H1 (cell line): ENCODE measurements at regions not wholly inside any gene's neighbourhood (a gene's known extent, or its start where the extent isn't known, plus 50 kb on each side); places are given as distances from the start of the nearest gene placed in this dataset.

Experiments used
- CBX8 ChIP-seq: fragments of 300-800, 300-1000 bp; sonication (generic); IDR thresholded peaks from 2 replicates; pipeline ENCODE4 v1.7.1; 2016; ENCODE audit warnings: low read depth, low read length, borderline replicate concordance
- CHD1 ChIP-seq: IDR thresholded peaks from 2 replicates; pipeline ENCODE4 v1.6.1; 2012; ENCODE audit warnings: low read depth, low read length, improper control_type of control experiment
- CREB1 ChIP-seq: IDR thresholded peaks from 2 replicates; pipeline ENCODE4 v1.6.1; 2012; ENCODE audit warnings: inconsistent platforms
- EZH2 ChIP-seq: fragments of 200-600 bp; sonication (generic); IDR thresholded peaks from 2 replicates; pipeline ENCODE4 v1.7.1; 2012; ENCODE audit warnings: low read depth, mild to moderate bottlenecking, moderate library complexity, low read length, inconsistent platforms; ENCODE audit not compliant: severe bottlenecking
- HDAC2 ChIP-seq, 2 experiments: fragments of 300-600 bp in 1 of 2; sonication (generic) in 1 of 2; IDR thresholded peaks; 2 replicates each; pipeline ENCODE4 v1.6.1; 2011 to 2012; ENCODE audit warnings: low read depth in 2 of 2, low read length in 2 of 2, mild to moderate bottlenecking in 2 of 2, moderate library complexity in 2 of 2, borderline replicate concordance in 1 of 2, inconsistent platforms in 1 of 2
- JUN ChIP-seq: IDR thresholded peaks from 2 replicates; pipeline ENCODE4 v1.6.1; 2011; ENCODE audit warnings: low read depth, mild to moderate bottlenecking, improper control_type of control experiment, low read length
- KDM1A ChIP-seq: fragments of 200-600, 300-600 bp; sonication (generic); IDR thresholded peaks from 2 replicates; pipeline ENCODE4 v1.7.1; 2016; ENCODE audit warnings: mild to moderate bottlenecking, low read length, borderline replicate concordance
- KDM5A ChIP-seq: fragments of 200-600 bp; IDR thresholded peaks from 2 replicates; pipeline ENCODE4 v1.7.1; 2012; ENCODE audit warnings: mild to moderate bottlenecking, low read length, inconsistent platforms, mixed read lengths
- POU5F1 ChIP-seq: IDR thresholded peaks from 2 replicates; pipeline ENCODE4 v1.6.1; 2011; ENCODE audit warnings: low read depth, mild to moderate bottlenecking, low read length, moderate library complexity
- SIRT6 ChIP-seq: IDR thresholded peaks from one replicate; pipeline ENCODE4 v1.7.1; 2012; ENCODE audit warnings: low read length, inconsistent platforms
- SIX5 ChIP-seq: IDR thresholded peaks from 2 replicates; pipeline ENCODE4 v1.6.1; 2011; ENCODE audit warnings: mild to moderate bottlenecking, low read depth, low read length
- TAF1 ChIP-seq: IDR thresholded peaks from 2 replicates; pipeline ENCODE4 v1.6.1; 2011; ENCODE audit warnings: mild to moderate bottlenecking, low read depth, low read length
- TEAD4 ChIP-seq: IDR thresholded peaks from 2 replicates; pipeline ENCODE4 v1.6.1; 2012; ENCODE audit warnings: low read depth, low read length, inconsistent platforms, mixed read lengths
- TF ChIP-seq, protein P1 (sequence below): IDR thresholded peaks from 2 replicates; pipeline ENCODE4 v1.6.1; 2012; ENCODE audit warnings: inconsistent platforms

DNA sequence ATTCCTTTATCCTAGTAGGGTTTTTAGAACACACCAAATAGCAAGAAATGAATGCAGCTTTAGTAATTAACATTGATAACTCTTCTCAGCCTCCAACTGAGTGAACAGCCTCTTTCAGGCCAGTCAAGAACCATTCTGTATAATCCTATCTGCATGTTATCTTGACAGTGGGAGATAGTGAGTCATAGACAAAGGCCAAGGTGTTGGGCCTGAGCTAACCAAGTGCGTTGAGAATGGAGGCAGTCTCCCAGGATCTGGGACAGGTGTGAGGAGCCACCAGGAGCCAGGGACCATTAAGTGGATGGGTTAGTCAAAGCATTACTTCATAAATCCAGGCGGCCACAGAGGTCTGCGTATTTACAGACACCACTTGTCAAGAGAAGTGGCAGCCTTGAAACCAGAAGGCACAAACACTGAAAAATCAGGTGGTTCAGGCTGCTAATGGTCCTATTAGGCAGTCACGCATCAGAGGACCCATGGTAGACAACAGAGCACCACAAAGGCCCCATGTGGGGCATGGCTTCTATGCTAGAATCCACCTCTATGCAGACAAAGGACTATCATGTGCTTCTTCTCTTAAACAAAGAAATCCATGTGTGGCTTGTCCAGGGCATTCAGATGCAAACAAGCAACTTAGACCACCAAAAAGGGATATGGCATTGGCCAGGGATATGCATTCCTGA, 409.7 kb upstream of the PIK3R1 start (continued):
- 0 out of 2 replicates have a peak, but pooled peaks have one; percentile 43 for TF ChIP-seq POU5F1
- no peak for TF ChIP-seq CHD1
- TF ChIP-seq, protein P1, sequence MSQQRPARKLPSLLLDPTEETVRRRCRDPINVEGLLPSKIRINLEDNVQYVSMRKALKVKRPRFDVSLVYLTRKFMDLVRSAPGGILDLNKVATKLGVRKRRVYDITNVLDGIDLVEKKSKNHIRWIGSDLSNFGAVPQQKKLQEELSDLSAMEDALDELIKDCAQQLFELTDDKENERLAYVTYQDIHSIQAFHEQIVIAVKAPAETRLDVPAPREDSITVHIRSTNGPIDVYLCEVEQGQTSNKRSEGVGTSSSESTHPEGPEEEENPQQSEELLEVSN: no peak
- TF ChIP-seq SIX5: no peak
- no peak for TF ChIP-seq KDM5A
- TF ChIP-seq TEAD4: peak; percentile 15; the same call in 1 of the 2 replicates
- no peak for TF ChIP-seq CREB1
- TF ChIP-seq HDAC2 (IDR thresholded peaks at IDR 0.05; ENCODE audit: borderline replicate concordance in 1 of 2, low read depth in 2 of 2, low read length in 2 of 2): peak; percentile 28 to 49; a peak in 1 of 4 replicates
- no peak for TF ChIP-seq TAF1
- no peak for TF ChIP-seq KDM1A
- no peak for TF ChIP-seq EZH2
- no peak for TF ChIP-seq SIRT6
- no peak for TF ChIP-seq JUN
- TF ChIP-seq CBX8: no peak
